ENCODE measurements at regions not wholly inside any gene's neighbourhood (a gene's known extent, or its start where the extent isn't known, plus 50 kb on each side); places are given as distances from the start of the nearest gene placed in this dataset.

- no peak overlapping the region for H3K4me3 ChIP-seq (ENCODE audit: low read depth, low read length)
- TF ChIP-seq CTCF (conservative IDR thresholded peaks at IDR 0.05; ENCODE audit: low read depth, low read length): no peak
- DNase-seq (ENCODE audit: low read depth): no peak
Measured at GRCh38 chr17:31745964-31746600, 113.0 kb downstream of the COPRS start.

- DNase-seq (ENCODE audit: low read depth): no peak
- H3K4me3 ChIP-seq (ENCODE audit: low read depth, low read length): no peak overlapping the region
- no peak for TF ChIP-seq CTCF (conservative IDR thresholded peaks at IDR 0.05; ENCODE audit: low read depth, low read length)
Measured at GRCh38 chr17:31744511-31744951, 114.5 kb downstream of the COPRS start.

- H3K4me3 ChIP-seq (ENCODE audit: low read depth, low read length): no peak overlapping the region
- TF ChIP-seq CTCF (conservative IDR thresholded peaks at IDR 0.05; ENCODE audit: low read depth, low read length): no peak
- no peak for DNase-seq (ENCODE audit: low read depth)
Measured at GRCh38 chr17:31743797-31744196, 115.2 kb downstream of the COPRS start.

- no peak overlapping the region for H3K4me3 ChIP-seq (ENCODE audit: low read depth, low read length)
- DNase-seq (ENCODE audit: low read depth): no peak
- no peak for TF ChIP-seq CTCF (conservative IDR thresholded peaks at IDR 0.05; ENCODE audit: low read depth, low read length)
Measured at GRCh38 chr17:31741371-31741770, 117.7 kb downstream of the COPRS start.

GRCh38 chr17:31740611-31741082 lies 118.4 kb downstream of the COPRS start:
- H3K4me3 ChIP-seq (ENCODE audit: low read depth, low read length): no peak overlapping the region
- no peak for DNase-seq (ENCODE audit: low read depth)
- TF ChIP-seq CTCF (conservative IDR thresholded peaks at IDR 0.05; ENCODE audit: low read depth, low read length): no peak

GRCh38 chr17:31738996-31739699 lies 119.9 kb downstream of the COPRS start:
- DNase-seq (ENCODE audit: low read depth): no peak
- TF ChIP-seq CTCF (conservative IDR thresholded peaks at IDR 0.05; ENCODE audit: low read depth, low read length): no peak
- H3K4me3 ChIP-seq (ENCODE audit: low read depth, low read length): no peak overlapping the region

All from epithelial cell of proximal tubule (primary cell).